GM18505 (cell line): ENCODE measurements at regions not wholly inside any gene's neighbourhood (a gene's known extent, or its start where the extent isn't known, plus 50 kb on each side); places are given as distances from the start of the nearest gene placed in this dataset.
"Not testable (repeated sequence)": the region's sequence is repeated elsewhere in the genome, so short reads cannot be mapped to it uniquely, and the experiment has no call there.

ENCODE experiments used
- ATAC-seq: cut with Tn5 transposase; IDR thresholded peaks from one replicate; pipeline ENCODE4 v1.9.1; 2021; ENCODE audit not compliant: unreplicated experiment
- POLR2A ChIP-seq: IDR thresholded peaks from 4 replicates; pipeline ENCODE4 v1.6.1; 2011; ENCODE audit warnings: borderline replicate concordance; ENCODE audit not compliant: insufficient read depth, insufficient read length; ENCODE audit errors: extremely low read depth

GRCh38 chr2:129192117-129192516 lies 787.3 kb upstream of the RAB6C start:
- no peak for TF ChIP-seq POLR2A
- ATAC-seq = no peak

GRCh38 chr2:129192841-129193253 lies 786.6 kb upstream of the RAB6C start:
- no peak for TF ChIP-seq POLR2A
- no peak for ATAC-seq

GRCh38 chr2:129193961-129194360 lies 785.5 kb upstream of the RAB6C start:
- ATAC-seq = no peak
- TF ChIP-seq POLR2A = no peak

GRCh38 chr2:129199501-129199900 lies 780.0 kb upstream of the RAB6C start:
- ATAC-seq = no peak
- no peak for TF ChIP-seq POLR2A

GRCh38 chr2:129201696-129202095 lies 777.8 kb upstream of the RAB6C start:
- TF ChIP-seq POLR2A = no peak
- ATAC-seq = no peak

- no peak for TF ChIP-seq POLR2A
- ATAC-seq = no peak
These were observed 776.1 kb upstream of the RAB6C start for GRCh38 chr2:129203331-129203730.

GRCh38 chr2:129204581-129204980 lies 774.9 kb upstream of the RAB6C start:
- not testable (repeated sequence) for ATAC-seq

GRCh38 chr2:129205176-129205575 lies 774.3 kb upstream of the RAB6C start:
- TF ChIP-seq POLR2A = no peak
- ATAC-seq = no peak

- ATAC-seq = no peak
- no peak for TF ChIP-seq POLR2A
These were observed 773.7 kb upstream of the RAB6C start for GRCh38 chr2:129205766-129206165.

- no peak for TF ChIP-seq POLR2A
- ATAC-seq = no peak
These were observed 767.0 kb upstream of the RAB6C start for GRCh38 chr2:129212299-129212958.

- TF ChIP-seq POLR2A = no peak
- no peak for ATAC-seq
These were observed 755.4 kb upstream of the RAB6C start for GRCh38 chr2:129224022-129224421.

GRCh38 chr2:129224486-129224885 lies 755.0 kb upstream of the RAB6C start:
- no peak for ATAC-seq
- TF ChIP-seq POLR2A = no peak

- no peak for TF ChIP-seq POLR2A
- ATAC-seq = no peak
These were observed 750.3 kb upstream of the RAB6C start for GRCh38 chr2:129229196-129229595.

GRCh38 chr2:129229830-129230441 lies 749.5 kb upstream of the RAB6C start:
- TF ChIP-seq POLR2A = no peak
- ATAC-seq = no peak

- ATAC-seq = no peak
- TF ChIP-seq POLR2A = no peak
These were observed 747.5 kb upstream of the RAB6C start for GRCh38 chr2:129231924-129232323.

GRCh38 chr2:129233166-129233565 lies 746.3 kb upstream of the RAB6C start:
- no peak for TF ChIP-seq POLR2A
- no peak for ATAC-seq
